Activated naive CD4-positive, alpha-beta T cell treated with anti-CD3 and anti-CD28 coated beads for 36 hours (primary cell): ENCODE measurements at regions not wholly inside any gene's neighbourhood (a gene's known extent, or its start where the extent isn't known, plus 50 kb on each side); places are given as distances from the start of the nearest gene placed in this dataset.

Experiments used
- CTCF ChIA-PET: fragments of 350-600 bp; sonication (Branson Sonifier 250); formaldehyde crosslinking; loops from one replicate; lab custom pipeline; 2021; ENCODE audit warnings: antibody characterized with exemption; lab: Charles Lee
- DNase-seq: peaks from one replicate; pipeline ENCODE4 v3.0.0-alpha.2; 2020
- H3K27ac Mint-ChIP-seq: one replicate; pipeline ENCODE4 v1.8.0; 2021; ENCODE audit warnings: mild to moderate bottlenecking, mixed read lengths
- H3K27me3 Mint-ChIP-seq: one replicate; pipeline ENCODE4 v1.8.0; 2021; ENCODE audit warnings: low read depth, mixed read lengths
- H3K36me3 Mint-ChIP-seq: one replicate; pipeline ENCODE4 v1.8.0; 2021; ENCODE audit warnings: low read depth, mixed read lengths
- H3K4me1 Mint-ChIP-seq: one replicate; pipeline ENCODE4 v1.8.0; 2021; ENCODE audit warnings: low read depth, mixed read lengths
- H3K4me3 Mint-ChIP-seq: one replicate; pipeline ENCODE4 v1.8.0; 2021; ENCODE audit warnings: mild to moderate bottlenecking, moderate library complexity, mixed read lengths
- H3K9me3 Mint-ChIP-seq: one replicate; pipeline ENCODE4 v1.8.0; 2021; ENCODE audit warnings: mixed read lengths
- intact Hi-C: fragments of 100-400 bp; cut with micrococcal nuclease; formaldehyde crosslinking; loops from one replicate; pipeline ENCODE4 v1.15.1; 2023

GRCh38 chr19:13597640-13598039 lies 91.4 kb upstream of the CACNA1A start:
- no peak overlapping the region for H3K4me3 Mint-ChIP-seq
- H3K27ac Mint-ChIP-seq: no peak overlapping the region
- H3K9me3 Mint-ChIP-seq: no peaks in the 10 kb centered on the region
- CTCF ChIA-PET: interaction anchor here (1.6 kb wide), 1 partner anchor 335 kb away, joined by 3 read pairs; no protein-coding TSS in a partner anchor
- H3K36me3 Mint-ChIP-seq: no peaks in the 10 kb centered on the region
- peak; percentile 69 for DNase-seq
- intact Hi-C loops: loop anchor here (1.0 to 5.0 kb wide), 3 partner anchors 124 to 265 kb away; no protein-coding TSS in a partner anchor
- H3K4me1 Mint-ChIP-seq: no peaks in the 10 kb centered on the region
- H3K27me3 Mint-ChIP-seq: peaks cover 15% of the 10 kb centered on the region

DNA sequence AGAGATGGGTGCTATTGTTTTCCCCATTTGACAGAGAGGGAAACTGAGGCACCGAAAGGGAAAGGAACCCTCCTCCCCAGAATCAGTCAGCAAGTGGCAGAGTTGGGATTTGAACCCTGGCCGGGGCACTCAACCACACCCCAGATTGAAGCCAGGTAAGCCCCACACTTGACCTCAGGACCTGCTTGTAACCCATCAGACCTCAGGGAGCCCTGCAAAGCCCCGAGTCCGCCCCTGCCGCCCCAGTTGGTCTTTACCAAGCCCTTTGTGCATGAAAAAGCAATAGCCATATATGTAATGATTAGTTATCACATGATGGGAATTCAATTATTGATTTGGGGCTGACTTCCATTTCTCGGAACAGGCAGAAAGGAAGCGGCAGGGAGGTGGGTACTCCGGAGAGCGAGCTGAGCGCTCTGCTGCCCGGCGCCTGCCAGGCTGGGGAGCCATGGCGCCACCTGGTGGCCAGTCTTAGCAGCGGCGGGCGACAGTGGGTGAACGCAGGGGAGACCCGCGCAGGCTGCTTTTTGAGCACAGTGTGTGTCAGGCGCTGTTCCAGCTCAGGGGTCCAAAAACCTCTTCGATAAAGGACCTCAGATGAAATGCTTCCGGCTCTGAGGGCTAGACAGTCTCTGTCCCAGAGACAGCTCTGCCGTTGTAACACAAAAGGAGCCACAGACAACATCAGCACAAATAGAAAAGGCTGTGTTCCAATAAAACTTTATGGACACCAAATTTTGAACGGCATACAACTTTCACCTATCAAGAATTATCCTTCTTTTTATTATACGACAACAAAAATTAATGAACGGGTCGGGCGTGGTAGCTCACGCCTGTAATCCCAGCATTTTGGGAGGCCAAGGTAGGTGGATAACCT lies 82.9 kb upstream of the CACNA1A start:
- CTCF ChIA-PET: interaction anchor here (0.6 to 7.1 kb wide), 20 partner anchors 9 to 1450 kb away, joined by 3 to 60 read pairs (median 3); no protein-coding TSS in a partner anchor
- H3K36me3 Mint-ChIP-seq: no peaks in the 10 kb centered on the region
- peaks cover 2% of the 10 kb centered on the region for H3K27me3 Mint-ChIP-seq
- intact Hi-C loops: loop anchor here (1.0 kb wide), 1 partner anchor 312 kb away; no protein-coding TSS in a partner anchor
- H3K4me3 Mint-ChIP-seq: no peak overlapping the region
- no peak overlapping the region for H3K27ac Mint-ChIP-seq
- H3K4me1 Mint-ChIP-seq: no peaks in the 10 kb centered on the region
- peak; percentile 86 for DNase-seq
- no peaks in the 10 kb centered on the region for H3K9me3 Mint-ChIP-seq

DNA sequence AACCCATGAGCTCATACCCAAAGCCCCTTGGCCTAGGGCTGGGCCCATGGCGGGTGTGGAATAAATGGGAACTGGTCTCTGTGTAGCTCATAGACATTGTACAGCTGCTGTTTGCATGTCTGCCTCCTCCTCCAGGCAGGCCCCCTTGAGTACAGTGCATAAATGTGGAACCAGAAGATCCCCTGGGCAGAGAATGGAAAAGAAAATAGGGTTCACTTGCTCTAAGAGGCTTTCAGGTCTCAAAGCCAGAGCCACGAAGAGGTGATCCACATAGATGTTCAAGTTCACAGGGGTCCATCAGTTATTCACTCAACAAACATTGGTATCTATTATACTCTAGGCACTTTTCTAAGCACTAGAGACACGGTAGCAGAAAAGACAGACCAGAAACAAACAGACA lies 79.2 kb upstream of the CACNA1A start:
- Mint-ChIP-seq H3K9me3 (no peaks in the 10 kb centered on the region), H3K27me3 (peaks cover 2% of the 10 kb centered on the region), H3K36me3 (no peaks in the 10 kb centered on the region), H3K27ac (no peak overlapping the region), H3K4me1 (no peaks in the 10 kb centered on the region), H3K4me3 (no peak overlapping the region)
- no peak for DNase-seq
- CTCF ChIA-PET: interaction anchor here (7.1 kb wide), 1 partner anchor 307 kb away, joined by 60 read pairs; no protein-coding TSS in a partner anchor
- intact Hi-C loops: no loop called here

DNA sequence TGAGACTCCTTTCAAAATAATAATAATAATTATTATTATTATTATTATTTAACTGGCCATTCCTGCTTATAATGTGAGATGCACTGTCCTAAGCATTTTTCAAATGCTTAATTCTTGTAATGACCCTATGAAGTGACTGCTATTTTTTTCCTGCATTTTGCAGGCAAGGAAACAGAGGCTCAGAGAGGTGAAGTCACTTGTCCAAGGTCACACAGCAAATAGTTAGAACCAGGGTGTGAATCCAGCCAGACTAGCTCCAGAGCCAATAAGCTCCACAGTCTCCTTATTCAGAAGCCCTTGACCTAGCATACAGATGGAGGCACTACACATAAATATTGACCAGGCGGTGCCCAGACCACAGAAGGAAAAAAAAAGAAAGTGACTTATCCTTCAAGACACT lies 77.5 kb upstream of the CACNA1A start:
- Mint-ChIP-seq H3K27me3 (no peaks in the 10 kb centered on the region), H3K36me3 (no peaks in the 10 kb centered on the region), H3K4me1 (no peaks in the 10 kb centered on the region), H3K9me3 (no peaks in the 10 kb centered on the region), H3K4me3 (no peak overlapping the region), H3K27ac (no peak overlapping the region)
- intact Hi-C loops: no loop called here
- no peak for DNase-seq
- CTCF ChIA-PET: interaction anchor here (0.6 to 1.4 kb wide), 3 partner anchors 10 to 649 kb away, joined by 3 to 4 read pairs (median 3); no protein-coding TSS in a partner anchor

GRCh38 chr19:13583114-13583513 lies 76.8 kb upstream of the CACNA1A start:
- Mint-ChIP-seq H3K4me1 (no peaks in the 10 kb centered on the region), H3K9me3 (no peaks in the 10 kb centered on the region), H3K36me3 (no peaks in the 10 kb centered on the region), H3K27me3 (no peaks in the 10 kb centered on the region), H3K27ac (no peak overlapping the region), H3K4me3 (no peak overlapping the region)
- intact Hi-C loops: no loop called here
- CTCF ChIA-PET: interaction anchor here (1.4 kb wide), 1 partner anchor 304 kb away, joined by 3 read pairs; no protein-coding TSS in a partner anchor
- DNase-seq: no peak

DNA sequence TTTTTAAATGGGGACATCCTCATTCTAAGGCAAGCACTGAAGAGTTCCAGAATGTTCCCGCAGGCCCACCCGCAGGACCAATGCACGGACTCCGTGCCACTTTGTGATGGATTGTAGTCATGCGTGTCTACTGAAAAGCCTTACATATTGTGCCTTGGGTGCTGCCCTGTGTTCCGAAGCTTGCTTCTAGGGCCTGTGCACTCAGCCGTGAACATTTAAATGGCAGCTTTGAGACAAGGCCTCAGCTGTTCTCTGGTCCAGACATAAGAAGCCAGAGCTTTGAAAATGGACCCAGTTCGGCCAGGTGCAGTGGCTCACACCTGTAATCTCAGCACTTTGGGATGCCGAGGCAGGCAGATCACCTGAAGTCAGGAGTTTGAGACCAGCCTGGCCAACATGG lies 75.3 kb upstream of the CACNA1A start:
- intact Hi-C loops: no loop called here
- Mint-ChIP-seq H3K4me1 (no peaks in the 10 kb centered on the region), H3K27ac (no peak overlapping the region), H3K27me3 (no peaks in the 10 kb centered on the region), H3K9me3 (peaks cover 4% of the 10 kb centered on the region), H3K4me3 (no peak overlapping the region), H3K36me3 (no peaks in the 10 kb centered on the region)
- DNase-seq: no peak
- CTCF ChIA-PET: interaction anchor here (0.9 kb wide), 1 partner anchor 11 kb away, joined by 3 read pairs; no protein-coding TSS in a partner anchor

DNA sequence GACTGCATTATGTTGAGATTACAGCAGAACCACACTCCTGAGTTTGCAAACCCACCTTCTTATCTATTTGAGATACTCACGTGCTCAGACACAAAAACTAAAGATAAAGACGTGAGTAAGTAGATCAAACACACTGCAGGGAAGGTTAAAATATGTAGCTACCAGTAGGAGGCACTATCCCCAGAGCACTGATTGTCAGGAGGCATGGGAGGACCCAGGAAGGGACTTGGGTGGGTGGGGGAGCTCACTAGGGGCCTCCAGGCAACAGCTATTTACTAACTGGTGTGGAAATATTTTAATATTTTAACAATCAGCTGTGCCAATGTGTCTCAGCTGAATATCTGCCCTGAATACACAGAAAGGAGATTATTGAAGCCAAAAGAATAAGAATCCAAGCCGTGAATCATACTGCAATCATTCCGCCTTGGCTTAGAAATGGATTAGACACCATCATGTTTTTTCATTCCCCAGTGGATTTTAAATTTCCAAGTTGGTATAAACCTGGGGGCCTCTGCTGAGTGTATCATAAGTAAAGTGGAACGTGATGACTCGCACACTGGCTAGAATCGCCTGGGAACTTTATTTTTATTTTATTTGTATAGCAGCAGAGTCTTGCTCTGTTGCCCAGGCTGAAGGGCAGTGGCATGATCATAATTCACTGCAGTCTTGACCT lies 73.2 kb upstream of the CACNA1A start:
- H3K9me3 Mint-ChIP-seq: peaks cover 7% of the 10 kb centered on the region

DNA sequence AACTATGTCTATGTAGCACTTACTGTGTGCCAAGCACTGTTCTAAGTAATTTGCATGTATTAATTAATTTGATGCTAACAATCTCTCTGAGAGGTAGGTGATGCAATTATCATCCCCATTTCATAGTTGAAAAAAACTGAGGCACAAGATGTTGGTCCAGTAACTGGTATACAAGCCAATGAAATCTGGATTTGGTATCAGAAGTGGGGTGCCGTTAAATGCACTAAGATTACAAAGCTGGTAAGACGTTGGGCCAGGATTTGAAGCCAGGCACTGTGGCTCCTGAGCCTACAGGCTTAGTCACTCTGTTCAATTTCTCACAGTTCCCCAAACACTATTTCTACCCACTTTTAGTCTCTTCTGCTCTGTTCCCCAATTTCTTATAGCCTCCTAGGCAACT lies 70.4 kb upstream of the CACNA1A start:
- peaks cover 2% of the 10 kb centered on the region for H3K27me3 Mint-ChIP-seq
- no peaks in the 10 kb centered on the region for H3K4me1 Mint-ChIP-seq
- intact Hi-C loops: no loop called here
- H3K4me3 Mint-ChIP-seq: no peak overlapping the region
- no peak overlapping the region for H3K27ac Mint-ChIP-seq
- no peaks in the 10 kb centered on the region for H3K36me3 Mint-ChIP-seq
- DNase-seq: no peak
- peaks cover 7% of the 10 kb centered on the region for H3K9me3 Mint-ChIP-seq
- CTCF ChIA-PET: interaction anchor here (0.5 to 1.1 kb wide), 2 partner anchors 13 to 64 kb away, joined by 3 to 4 read pairs; no protein-coding TSS in a partner anchor

More for the DNA sequence above, 73.2 kb upstream of the CACNA1A start:
- intact Hi-C loops: no loop called here
- Mint-ChIP-seq H3K4me3 (no peak overlapping the region), H3K27ac (no peak overlapping the region), H3K27me3 (no peaks in the 10 kb centered on the region), H3K4me1 (no peaks in the 10 kb centered on the region), H3K36me3 (no peaks in the 10 kb centered on the region)
- DNase-seq: no peak
- CTCF ChIA-PET: interaction anchor here (1.4 to 2.4 kb wide), 4 partner anchors 10 to 302 kb away, joined by 3 to 12 read pairs (median 6); no protein-coding TSS in a partner anchor

- DNase-seq: no peak
- Mint-ChIP-seq H3K4me1 (no peaks in the 10 kb centered on the region), H3K9me3 (peaks cover 7% of the 10 kb centered on the region), H3K27ac (no peak overlapping the region), H3K36me3 (no peaks in the 10 kb centered on the region), H3K27me3 (peaks cover 8% of the 10 kb centered on the region), H3K4me3 (no peak overlapping the region)
- intact Hi-C loops: no loop called here
- CTCF ChIA-PET: interaction anchor here (0.6 to 1.2 kb wide), 3 partner anchors 14 to 297 kb away, joined by 3 to 5 read pairs (median 4); no protein-coding TSS in a partner anchor
These were observed 68.7 kb upstream of the CACNA1A start for GRCh38 chr19:13574933-13575332.

DNA sequence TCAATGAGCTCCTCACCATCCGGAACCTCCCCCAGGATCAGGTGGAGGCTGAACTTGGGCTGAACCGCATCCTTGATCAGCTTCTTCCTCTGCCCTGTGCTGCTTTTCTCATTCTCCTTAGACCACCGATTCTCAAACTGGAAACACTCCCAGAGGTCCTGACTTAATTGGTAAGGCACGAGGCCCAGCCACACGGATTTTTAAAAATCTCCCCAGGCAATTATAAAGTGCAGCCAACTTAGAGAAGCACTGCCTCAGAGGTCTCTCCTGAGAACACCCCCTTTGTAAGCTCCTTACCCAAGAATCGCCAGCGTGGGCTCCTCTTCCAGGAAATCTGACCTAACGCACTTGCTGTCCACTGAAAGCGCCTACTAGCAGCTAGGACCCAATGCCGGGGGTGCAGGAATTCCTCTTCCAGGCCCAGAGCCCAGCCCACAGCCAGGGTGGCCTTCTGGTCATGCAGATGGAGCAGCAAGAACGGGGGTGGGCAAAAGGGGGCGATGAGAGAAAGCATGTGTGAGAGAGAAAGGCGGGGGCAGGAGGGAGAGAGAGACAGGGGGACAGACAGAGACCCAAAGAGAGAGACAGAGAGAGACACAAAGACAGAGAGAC lies 66.9 kb upstream of the CACNA1A start:
- Mint-ChIP-seq H3K36me3 (no peaks in the 10 kb centered on the region), H3K9me3 (peaks cover 7% of the 10 kb centered on the region), H3K4me1 (no peaks in the 10 kb centered on the region), H3K27ac (no peak overlapping the region), H3K27me3 (peaks cover 10% of the 10 kb centered on the region), H3K4me3 (no peak overlapping the region)
- no peak for DNase-seq
- intact Hi-C loops: no loop called here
- CTCF ChIA-PET: no interaction called here

- CTCF ChIA-PET: no interaction called here
- Mint-ChIP-seq H3K4me3 (no peak overlapping the region), H3K27me3 (no peaks in the 10 kb centered on the region), H3K27ac (no peak overlapping the region), H3K9me3 (no peaks in the 10 kb centered on the region), H3K36me3 (no peaks in the 10 kb centered on the region), H3K4me1 (no peaks in the 10 kb centered on the region)
- no peak for DNase-seq
- intact Hi-C loops: no loop called here
These were observed 55.2 kb upstream of the CACNA1A start for GRCh38 chr19:13561461-13561860.
